Osteocyte (in vitro differentiated cells): ENCODE measurements at regions not wholly inside any gene's neighbourhood (a gene's known extent, or its start where the extent isn't known, plus 50 kb on each side); places are given as distances from the start of the nearest gene placed in this dataset.

Source experiments
- DNase-seq: peaks from one replicate; pipeline ENCODE4 v3.0.0; 2021; ENCODE audit warnings: mixed read lengths; ENCODE audit not compliant: unreplicated experiment; ENCODE audit errors: extremely low spot score
- H3K27ac Mint-ChIP-seq: one replicate; pipeline ENCODE4 v1.8.0; 2021; ENCODE audit warnings: mild to moderate bottlenecking, mixed read lengths; ENCODE audit not compliant: unreplicated experiment
- H3K27me3 Mint-ChIP-seq: one replicate; pipeline ENCODE4 v1.8.0; 2021; ENCODE audit warnings: mixed read lengths; ENCODE audit not compliant: unreplicated experiment
- H3K36me3 Mint-ChIP-seq: one replicate; pipeline ENCODE4 v1.8.0; 2021; ENCODE audit warnings: mixed read lengths; ENCODE audit not compliant: unreplicated experiment
- H3K4me1 Mint-ChIP-seq: one replicate; pipeline ENCODE4 v1.8.0; 2021; ENCODE audit warnings: mixed read lengths; ENCODE audit not compliant: unreplicated experiment
- H3K4me3 Mint-ChIP-seq: one replicate; pipeline ENCODE4 v1.8.0; 2021; ENCODE audit warnings: mild to moderate bottlenecking, moderate library complexity, mixed read lengths; ENCODE audit not compliant: unreplicated experiment
- H3K9me3 Mint-ChIP-seq: one replicate; pipeline ENCODE4 v1.8.0; 2021; ENCODE audit warnings: mixed read lengths; ENCODE audit not compliant: unreplicated experiment
- TF ChIP-seq, protein P1 (sequence below): fragments of 200-600 bp; sonication (generic); IDR thresholded peaks from 2 replicates; pipeline ENCODE4 v1.5.0; 2021; ENCODE audit warnings: antibody characterized with exemption, mild to moderate bottlenecking, moderate library complexity

GRCh38 chr4:72918362-72918761 lies 151.2 kb downstream of the COX18 start:
- no peaks in the 10 kb centered on the region for H3K36me3 Mint-ChIP-seq
- no peak overlapping the region for H3K27ac Mint-ChIP-seq
- H3K9me3 Mint-ChIP-seq = peaks cover 5% of the 10 kb centered on the region
- TF ChIP-seq, protein P1, sequence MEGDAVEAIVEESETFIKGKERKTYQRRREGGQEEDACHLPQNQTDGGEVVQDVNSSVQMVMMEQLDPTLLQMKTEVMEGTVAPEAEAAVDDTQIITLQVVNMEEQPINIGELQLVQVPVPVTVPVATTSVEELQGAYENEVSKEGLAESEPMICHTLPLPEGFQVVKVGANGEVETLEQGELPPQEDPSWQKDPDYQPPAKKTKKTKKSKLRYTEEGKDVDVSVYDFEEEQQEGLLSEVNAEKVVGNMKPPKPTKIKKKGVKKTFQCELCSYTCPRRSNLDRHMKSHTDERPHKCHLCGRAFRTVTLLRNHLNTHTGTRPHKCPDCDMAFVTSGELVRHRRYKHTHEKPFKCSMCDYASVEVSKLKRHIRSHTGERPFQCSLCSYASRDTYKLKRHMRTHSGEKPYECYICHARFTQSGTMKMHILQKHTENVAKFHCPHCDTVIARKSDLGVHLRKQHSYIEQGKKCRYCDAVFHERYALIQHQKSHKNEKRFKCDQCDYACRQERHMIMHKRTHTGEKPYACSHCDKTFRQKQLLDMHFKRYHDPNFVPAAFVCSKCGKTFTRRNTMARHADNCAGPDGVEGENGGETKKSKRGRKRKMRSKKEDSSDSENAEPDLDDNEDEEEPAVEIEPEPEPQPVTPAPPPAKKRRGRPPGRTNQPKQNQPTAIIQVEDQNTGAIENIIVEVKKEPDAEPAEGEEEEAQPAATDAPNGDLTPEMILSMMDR = no peak
- H3K4me1 Mint-ChIP-seq = no peaks in the 10 kb centered on the region
- DNase-seq = no peak
- H3K27me3 Mint-ChIP-seq = peaks cover 39% of the 10 kb centered on the region
- no peak overlapping the region for H3K4me3 Mint-ChIP-seq

GRCh38 chr4:72911316-72911715 lies 158.2 kb downstream of the COX18 start:
- peaks cover 39% of the 10 kb centered on the region for H3K27me3 Mint-ChIP-seq
- no peak for DNase-seq
- H3K4me3 Mint-ChIP-seq = no peak overlapping the region
- no peak overlapping the region for H3K27ac Mint-ChIP-seq
- H3K4me1 Mint-ChIP-seq = no peaks in the 10 kb centered on the region
- no peaks in the 10 kb centered on the region for H3K9me3 Mint-ChIP-seq
- no peaks in the 10 kb centered on the region for H3K36me3 Mint-ChIP-seq
- TF ChIP-seq, protein P1 = no peak

DNA sequence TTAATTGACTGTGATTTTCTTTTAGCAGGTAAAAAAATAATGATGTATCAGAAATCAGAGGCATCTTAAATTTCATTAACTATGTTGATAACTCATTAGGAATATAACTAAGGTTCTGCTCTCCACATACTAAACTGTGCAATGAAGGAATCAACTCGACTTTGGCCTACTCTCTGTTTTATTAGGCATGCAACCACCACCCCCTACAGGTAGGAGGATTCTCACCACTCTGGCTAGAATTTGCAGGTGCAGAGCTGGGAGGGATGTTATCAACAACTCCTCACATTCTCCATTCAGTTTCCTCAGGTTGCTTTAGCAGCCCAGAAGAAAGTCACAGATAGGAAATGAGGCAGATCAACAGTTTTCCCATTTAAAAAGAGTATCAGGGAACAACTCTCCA lies 160.1 kb downstream of the COX18 start:
- Mint-ChIP-seq H3K4me3 (no peak overlapping the region), H3K27ac (no peak overlapping the region)

GRCh38 chr4:72902354-72902753 lies 167.2 kb downstream of the COX18 start:
- no peak overlapping the region for H3K27ac Mint-ChIP-seq
- peaks cover under 1% of the 10 kb centered on the region for H3K9me3 Mint-ChIP-seq
- no peaks in the 10 kb centered on the region for H3K36me3 Mint-ChIP-seq
- H3K4me3 Mint-ChIP-seq = no peak overlapping the region
- TF ChIP-seq, protein P1 = no peak
- DNase-seq = no peak
- peaks cover under 1% of the 10 kb centered on the region for H3K4me1 Mint-ChIP-seq
- no peaks in the 10 kb centered on the region for H3K27me3 Mint-ChIP-seq

More for the DNA sequence above, 160.1 kb downstream of the COX18 start:
- Mint-ChIP-seq H3K9me3 (no peaks in the 10 kb centered on the region), H3K36me3 (no peaks in the 10 kb centered on the region), H3K4me1 (no peaks in the 10 kb centered on the region), H3K27me3 (peaks cover 30% of the 10 kb centered on the region)
- DNase-seq = no peak
- TF ChIP-seq, protein P1 = peak; percentile 10

DNA sequence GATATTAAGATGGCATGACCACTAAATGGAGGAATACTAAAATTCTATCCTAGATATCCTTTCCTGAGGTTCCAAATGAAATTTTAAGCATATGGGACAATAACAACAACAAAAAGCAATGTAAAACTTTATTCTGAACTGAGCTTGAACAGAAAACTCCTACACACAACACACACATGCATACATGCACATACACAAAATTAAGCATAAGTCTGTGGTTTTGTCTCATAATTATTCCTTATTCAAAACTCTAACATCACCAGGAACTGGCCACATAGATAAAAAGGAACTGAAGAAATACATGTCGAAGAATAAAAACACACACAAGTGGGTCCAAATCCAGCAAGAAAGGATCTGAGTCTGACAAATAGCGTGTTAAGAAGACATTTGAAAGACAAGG lies 168.0 kb downstream of the COX18 start:
- H3K27me3 Mint-ChIP-seq = no peaks in the 10 kb centered on the region
- no peak overlapping the region for H3K27ac Mint-ChIP-seq
- H3K9me3 Mint-ChIP-seq = peaks cover 3% of the 10 kb centered on the region
- no peak overlapping the region for H3K4me3 Mint-ChIP-seq
- no peaks in the 10 kb centered on the region for H3K36me3 Mint-ChIP-seq
- peaks cover 8% of the 10 kb centered on the region for H3K4me1 Mint-ChIP-seq
- TF ChIP-seq, protein P1 = no peak
- DNase-seq = no peak
